GM21825 (cell line): ENCODE measurements at regions not wholly inside any gene's neighbourhood (a gene's known extent, or its start where the extent isn't known, plus 50 kb on each side); places are given as distances from the start of the nearest gene placed in this dataset.

Experiments
- ATAC-seq: cut with Tn5 transposase; IDR thresholded peaks from one replicate; pipeline ENCODE4 v1.9.1; 2021; ENCODE audit warnings: mild to moderate bottlenecking, moderate library complexity; ENCODE audit not compliant: unreplicated experiment

DNA sequence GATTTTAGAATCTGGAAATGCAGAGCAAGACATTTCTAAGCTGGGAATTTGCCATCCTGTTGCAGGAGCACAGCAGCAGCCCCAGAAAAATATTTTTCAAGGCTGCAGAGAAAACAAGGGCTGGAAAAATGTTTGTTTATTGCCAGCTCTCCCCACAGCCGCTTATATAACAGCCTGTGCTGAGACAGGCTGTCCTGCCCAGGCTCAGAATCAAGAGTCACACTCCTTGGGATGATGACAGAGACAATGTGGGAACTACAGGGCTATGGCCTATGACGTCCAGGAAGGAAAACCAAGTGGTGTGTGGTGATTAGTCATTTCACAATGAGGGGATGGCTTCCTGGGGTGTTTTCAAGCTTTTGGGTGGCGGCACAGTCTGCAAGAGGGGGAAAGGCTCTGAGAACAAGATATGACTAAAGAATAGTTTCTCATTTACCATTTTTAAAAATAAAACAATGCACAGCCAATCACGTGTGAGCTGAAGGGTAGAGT, 136.3 kb upstream of the SERP2 start:
- ATAC-seq, result peak; percentile 87

DNA sequence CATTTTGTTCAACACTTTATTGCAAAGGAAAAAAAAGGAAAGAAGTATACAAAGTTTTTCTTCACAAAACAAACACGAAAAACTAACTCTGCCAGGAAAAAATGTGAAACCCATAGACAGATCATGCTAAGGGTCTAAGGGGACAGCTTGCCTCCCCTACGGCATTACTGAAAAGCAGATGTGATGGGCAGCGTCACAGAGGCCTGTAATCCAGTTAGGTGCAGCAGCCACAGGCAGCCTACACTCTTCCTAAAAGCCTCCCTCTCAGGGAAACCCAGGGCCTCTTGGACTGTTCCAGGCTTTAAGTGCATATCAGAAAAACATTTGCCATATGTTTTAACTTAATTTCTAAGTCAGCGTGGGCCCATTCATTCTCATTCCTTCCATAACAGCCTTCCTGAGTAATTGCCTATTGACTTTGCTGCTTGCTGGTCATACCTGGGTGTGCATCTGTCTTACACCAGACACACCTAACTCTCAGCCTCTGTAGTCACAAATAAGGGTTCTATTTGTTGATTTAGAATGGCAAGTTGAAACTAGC, 135.7 kb upstream of the SERP2 start:
- no peak for ATAC-seq

DNA sequence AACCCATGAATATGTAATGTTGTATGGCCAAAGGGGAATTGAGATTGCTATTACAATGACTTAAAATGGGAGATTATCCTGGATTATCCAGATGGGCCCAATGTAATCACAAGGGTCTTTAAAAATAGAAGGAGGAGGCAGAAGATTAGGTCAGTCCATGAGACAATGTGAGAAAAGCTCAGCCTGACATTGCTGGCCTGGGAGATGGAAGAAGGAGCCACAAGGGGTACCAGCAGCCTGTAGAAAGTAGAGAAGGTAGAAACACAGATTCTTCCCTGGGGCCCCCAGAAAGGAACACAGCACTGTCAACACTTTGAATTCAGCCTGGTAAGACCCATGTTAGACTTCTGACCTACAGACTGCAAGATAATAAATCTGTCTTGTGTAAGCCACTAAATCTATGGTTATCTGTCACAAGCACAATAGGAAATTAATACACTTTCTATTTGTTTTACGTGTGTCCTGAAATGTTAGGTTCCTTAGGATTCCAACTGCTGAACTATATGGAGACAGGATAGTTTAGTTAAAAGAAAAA, 132.9 kb upstream of the SERP2 start:
- ATAC-seq, result no peak

DNA sequence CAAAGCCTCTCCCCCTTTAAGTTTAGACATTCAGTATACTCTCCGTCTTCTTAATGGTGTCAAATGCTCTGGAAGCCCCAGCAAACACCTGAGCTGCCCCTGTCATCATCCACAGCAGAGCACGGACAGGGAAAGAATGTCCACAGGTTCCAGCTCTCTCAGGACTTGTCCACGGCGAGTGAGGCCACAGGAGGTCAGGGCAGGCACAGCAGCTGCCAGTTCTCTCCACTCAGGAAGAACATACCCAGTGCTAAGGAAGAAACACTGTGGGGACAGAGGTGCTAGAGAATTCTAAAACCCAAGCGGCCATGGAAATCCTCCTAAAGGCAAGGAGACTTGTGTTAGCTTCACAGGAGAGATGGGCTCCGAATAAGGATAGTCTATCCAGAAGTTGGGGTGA, 132.0 kb upstream of the SERP2 start:
- no peak for ATAC-seq

DNA sequence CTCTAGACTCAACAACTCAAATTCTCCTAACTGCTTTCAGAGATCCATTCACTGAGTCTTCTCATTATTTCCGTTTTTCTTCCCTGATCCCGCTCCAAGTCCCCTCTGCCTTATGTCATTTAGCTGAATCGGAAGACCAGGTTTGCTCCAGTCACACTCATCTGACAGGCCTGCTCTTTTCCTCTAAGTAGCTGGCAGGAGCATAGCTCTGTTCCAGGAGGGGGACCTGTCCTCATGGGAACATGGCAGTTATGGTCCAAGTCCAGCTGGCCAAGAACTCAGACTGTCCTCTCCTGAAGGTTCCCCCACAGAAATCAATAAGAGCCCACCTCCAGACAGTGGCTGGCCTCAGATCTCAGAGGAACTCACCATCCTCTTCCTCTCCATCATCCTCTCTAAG, 130.9 kb upstream of the SERP2 start:
- no peak for ATAC-seq

DNA sequence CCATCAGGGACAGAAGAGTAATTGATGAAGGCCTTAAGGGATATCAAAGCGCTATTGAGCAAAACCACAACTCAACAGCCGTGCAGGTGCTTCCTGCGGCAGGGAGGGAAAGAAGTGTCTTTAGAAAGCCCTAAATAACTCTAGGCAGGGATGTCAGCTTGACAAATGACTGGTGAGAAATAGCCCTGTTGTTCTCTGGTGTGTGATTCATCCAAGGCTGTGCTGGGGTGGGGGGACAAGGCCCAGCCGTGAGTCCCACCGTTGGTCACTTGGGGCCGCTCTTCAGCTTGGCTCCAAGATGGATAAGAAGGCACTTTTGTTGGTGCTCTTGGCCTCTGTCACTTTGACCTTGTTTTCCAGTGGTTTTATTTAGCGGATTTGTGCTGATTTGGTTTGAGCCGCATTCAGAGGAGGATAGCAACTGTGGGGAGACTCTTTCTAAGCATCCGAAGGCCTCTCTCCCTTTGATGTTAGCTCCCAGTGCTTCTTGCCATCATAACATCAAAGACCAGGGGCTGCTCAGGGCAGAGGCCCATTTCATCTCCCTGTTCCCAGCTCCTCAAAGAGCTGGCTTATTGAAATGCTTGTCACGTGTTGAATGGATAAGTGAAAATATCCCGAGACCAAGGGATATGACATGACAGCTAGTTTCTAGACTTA, 130.3 kb upstream of the SERP2 start:
- ATAC-seq, result no peak

DNA sequence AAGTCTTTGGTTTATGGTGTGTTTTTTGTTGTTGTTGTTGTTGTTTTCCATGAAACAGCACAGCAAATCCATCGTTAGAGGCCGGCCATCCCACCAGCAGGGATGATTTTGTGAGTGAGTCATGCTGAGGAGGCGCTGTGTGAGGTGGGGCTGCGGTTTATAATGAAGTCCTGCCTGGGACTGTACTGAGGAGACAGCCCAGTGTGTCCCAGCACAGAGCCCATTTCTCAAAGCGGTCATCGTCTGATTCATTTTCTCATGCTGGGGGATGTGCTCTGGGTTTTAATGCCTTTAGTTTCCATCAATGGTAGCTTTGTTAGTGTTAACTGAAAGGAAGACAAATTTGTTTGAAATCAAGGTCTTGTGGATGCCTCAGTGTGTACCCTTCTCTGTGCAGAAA, 129.3 kb upstream of the SERP2 start:
- no peak for ATAC-seq

DNA sequence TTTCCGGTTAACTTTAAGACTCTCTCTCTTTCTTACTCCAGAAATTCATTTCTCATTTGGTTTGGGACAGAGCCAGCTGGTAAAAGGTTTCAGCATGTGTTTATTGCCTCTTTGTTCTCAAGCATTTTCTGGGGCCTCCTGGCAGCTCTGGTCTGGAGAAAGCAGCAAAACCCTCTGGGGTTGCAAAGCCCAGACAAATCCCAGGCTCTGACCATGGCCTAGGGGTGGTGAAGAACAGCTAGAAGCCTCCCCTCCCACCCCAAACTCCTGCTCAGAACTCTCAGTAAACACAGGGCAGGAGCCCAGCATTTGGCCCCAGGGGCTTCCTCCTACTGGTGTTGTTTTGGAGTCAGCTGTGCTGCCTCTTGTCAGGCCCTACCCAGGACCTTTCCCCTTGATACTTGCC, 124.2 kb upstream of the SERP2 start:
- ATAC-seq, result no peak

DNA sequence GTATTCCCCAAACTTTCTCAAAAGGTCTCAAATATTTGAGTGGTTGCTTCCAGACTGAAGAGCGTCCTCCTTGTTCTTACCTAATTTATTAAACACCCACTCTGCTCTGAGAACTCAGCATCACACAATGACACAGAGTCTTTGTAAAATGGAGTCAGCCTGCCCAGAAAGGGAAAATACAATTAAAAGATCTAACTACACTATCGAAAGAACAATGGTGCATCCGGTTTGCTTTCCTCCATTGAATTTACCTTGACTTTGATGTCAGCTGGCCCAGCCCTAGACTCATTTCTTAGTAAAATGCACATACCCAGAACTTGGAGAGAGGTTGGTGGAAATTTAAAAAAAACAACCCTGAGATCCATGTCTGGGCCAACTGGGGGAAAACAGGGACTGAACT, 120.7 kb upstream of the SERP2 start:
- no peak for ATAC-seq

DNA sequence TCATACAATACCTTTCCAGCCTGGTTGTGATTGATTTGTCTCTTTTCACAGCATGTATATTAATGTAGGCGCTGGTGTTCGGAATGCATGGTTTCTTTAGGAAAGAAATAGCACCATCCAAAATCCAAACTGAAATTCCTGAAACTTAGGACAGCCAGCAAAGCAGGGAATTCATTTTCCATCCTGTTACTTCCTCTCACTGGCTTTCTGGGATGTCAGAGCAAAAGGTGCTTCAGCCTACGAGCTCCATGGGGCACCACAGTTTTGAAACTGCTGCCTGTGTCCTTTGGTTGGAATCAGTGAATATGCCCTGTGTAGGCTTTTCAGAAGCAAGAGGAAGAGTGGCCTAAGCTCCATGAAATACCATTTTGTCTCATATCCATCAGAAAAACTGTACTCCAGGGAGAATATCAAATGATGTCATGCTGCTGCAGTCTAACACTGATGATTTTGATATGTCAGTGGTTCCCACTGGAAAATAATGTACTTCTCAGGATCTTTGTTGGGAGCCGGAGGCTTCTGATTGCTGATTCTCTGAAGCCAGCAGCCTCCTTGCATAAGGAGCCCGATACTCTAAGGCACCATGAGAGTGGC, 117.8 kb upstream of the SERP2 start:
- no peak for ATAC-seq

DNA sequence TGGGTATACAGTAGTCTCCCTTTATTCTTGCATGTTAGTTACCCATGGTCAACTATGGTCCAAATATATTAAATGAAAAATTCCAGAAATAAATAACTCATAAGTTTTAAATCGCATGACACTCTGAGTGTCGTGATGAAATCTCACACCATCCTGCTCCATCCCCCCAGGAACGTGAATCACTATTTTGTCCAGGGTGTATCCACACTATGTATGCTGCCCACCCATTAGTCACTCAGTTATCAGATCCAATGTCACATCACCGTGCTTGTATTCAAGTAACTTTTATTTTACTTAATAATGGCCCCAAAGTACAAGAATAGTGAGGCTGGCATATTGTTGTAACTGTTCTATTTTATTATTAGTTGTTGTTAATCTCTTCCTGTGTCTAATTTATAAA, 115.8 kb upstream of the SERP2 start:
- ATAC-seq, result no peak

DNA sequence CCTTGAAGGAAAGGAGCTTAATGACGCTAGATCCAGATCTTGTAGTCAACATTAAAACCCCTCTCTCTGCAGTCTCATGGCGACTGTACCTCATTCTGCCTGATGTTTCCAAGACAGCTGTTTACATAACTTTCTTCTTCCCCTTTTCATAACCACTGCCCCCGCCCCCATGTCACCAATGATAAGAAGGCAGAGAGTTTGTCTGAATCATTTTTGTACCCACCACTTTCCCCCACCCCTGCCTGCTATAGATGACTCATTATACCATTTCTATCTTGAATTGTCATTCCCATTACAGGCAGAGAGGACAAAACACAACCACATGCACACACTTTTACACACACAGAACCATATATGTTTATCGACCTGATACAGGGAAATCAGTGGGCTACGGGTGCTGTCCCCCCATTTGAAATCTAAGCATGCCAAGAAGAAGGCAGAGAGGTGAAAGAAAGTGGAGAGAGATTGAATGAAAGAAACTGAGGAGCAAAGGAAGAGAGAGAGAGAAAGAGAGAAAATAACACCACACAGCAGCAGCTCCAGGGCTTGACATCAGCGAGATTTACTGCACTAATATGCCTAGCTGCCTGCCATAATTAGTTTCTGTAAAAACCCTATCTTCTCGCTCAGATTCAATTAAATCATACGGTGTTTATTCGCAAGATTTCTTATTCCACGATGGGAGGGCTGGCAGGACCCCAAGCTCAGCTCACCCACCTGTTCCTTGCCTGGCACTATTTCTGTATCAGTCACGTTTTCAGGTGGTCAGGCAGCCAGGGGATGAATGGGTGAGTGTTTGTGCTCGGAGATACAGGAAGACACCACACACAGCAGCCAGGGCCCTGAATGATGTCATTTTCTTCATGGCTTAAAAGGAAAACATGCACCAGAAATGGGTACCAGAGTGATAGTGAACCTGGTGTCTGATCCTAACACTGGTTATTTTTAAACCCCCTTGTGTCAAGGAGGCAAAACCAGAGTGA, 114.3 kb upstream of the SERP2 start:
- ATAC-seq, result peak; percentile 82

DNA sequence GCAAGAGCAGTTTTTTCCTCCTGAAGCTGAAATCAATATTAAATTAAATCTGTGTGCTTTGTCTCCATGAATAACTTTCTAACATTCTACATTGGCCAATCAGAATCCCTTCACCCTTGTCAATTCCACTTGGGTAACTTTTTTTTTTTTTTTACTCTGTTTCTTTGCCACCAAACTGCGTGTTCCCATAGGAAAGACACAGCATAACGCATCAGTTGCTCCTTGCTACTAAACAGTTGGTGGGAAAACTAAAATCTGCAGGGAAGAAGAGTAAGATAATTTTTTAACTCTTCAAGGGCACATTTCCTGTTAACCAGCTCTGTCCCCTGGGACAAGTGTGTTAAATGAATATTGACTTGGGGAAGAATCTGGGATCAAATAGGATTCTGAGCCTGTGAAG, 113.3 kb upstream of the SERP2 start:
- ATAC-seq, result no peak

DNA sequence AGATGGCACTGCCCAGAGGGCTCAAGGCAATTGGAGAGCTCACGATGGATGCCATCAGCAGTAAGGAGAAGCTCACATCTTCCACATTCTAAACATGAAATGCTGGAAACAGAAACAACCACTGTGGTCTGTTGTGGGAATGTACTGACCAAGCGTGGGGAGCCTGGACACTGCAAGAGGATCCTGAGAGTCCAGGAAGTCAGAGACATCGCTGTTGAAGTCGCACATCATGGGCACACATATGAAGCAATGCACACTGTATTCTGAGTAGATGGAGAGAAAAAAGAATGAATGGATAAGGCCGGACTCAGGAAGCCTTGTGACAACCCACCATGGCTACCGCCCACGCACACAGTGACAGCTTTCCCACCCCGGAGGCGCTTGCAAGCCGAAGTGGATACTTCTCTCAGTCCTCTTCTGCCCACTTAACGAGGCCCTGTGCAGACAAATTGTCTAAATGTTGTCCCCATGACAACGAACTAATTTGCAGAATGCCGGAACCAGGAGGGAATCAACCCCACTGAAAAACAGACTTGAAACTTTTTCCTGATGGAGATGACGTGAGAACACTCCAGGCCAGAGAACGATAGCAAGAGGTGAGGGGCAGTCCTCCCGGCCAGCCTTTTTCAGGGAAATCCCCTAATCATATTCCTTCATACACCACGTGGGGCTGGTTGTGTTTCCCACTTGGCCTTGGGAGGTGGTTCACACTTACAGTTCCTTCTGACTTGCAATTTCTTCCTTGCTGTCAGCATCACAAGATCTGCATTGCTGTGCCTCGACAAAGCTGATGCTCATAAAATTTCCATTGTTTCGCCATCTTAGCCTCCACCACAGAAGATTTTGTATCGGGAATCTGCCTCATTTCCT, 109.6 kb upstream of the SERP2 start:
- no peak for ATAC-seq

DNA sequence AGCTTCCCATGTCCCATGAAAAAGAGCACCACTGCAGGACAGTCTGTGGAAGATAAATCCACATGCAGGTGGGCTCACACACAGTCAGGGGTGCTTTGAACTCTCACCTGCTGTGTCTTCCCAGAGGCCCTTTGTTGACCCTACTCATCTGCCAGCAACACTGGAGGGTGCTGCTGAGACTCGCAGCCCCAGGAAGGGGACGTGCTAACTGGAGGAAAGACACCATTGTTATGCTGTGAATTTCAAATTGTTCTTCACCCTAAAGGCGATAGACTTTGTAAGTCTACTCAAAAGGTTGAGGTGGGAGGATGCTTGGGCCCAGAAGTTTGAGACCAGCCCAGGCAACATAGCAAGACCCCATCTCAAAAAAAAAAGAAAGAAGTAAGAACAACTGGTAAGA, 107.3 kb upstream of the SERP2 start:
- ATAC-seq, result no peak

DNA sequence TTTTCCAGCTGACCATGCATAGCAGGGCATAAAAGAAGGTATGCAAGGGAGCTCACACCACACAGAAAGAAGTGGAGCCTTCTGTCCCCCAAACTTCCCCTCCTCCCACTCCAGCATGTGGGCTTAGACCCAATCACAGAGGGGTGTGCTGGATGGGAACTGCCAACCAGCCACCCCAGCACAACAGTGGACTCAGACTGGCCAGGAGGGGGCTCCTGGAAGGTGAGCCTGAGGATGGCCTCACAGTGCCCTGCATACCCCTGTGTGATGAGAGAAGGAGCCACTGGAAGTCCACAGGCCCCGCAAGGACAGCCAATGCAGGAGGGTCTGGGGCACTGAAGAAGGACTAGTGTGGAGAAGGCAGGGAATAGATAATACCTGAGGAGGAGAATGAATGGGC, 106.9 kb upstream of the SERP2 start:
- no peak for ATAC-seq

DNA sequence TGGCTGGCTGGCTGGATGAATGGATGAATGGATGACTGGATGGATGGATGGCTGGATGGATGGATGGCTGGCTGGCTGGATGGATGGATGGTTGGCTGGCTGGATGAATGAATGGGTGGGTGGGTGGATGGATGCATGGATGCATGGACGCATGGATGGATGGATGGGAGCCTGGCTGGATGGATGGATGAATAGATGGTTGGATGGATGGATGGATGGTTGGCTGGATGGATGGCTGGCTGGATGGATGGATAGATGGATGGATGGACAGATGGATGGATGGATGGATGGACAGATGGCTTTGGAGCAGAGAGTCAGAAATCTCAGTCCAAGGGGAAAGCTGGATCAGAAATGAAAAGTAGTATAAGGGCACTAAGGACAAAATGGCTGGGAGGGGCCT, 106.4 kb upstream of the SERP2 start:
- ATAC-seq, result no peak

DNA sequence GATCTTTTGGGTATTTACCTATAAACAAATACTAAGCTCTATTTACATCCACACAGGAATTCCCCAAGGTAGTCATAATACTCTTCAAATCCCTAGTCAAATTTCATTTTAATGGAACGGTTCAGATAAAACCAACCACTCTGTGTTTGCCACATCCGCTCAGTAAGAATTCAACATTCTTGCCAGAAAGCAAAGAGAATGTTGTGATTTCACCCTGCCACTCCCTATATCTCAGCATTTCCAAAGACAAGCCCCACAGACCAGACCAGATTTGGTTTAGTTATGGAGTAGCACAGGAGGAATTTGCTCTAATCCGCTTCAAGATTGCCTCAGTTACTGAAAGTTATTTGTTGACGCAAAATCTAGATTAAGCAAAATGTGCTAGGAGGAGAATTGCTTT, 105.6 kb upstream of the SERP2 start:
- ATAC-seq, result no peak

DNA sequence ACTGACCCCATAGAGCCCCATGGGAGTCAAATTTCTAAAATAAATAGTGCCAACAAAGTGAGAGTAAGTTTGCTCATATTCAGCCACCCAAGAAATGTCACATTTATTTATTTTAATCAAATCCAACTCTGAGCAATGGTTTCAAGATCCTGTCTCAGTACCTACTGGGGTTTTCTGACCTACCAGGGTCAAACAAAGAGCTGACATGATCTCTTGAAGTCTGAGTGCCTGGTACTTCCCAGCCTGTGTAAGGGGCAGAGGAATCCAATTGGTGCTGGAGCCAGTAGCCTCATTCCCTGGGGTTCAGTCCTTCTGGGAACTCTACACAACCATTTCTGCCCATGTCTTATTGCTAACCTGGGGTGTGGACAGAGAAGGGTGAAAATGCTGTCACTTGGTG, 104.6 kb upstream of the SERP2 start:
- no peak for ATAC-seq

DNA sequence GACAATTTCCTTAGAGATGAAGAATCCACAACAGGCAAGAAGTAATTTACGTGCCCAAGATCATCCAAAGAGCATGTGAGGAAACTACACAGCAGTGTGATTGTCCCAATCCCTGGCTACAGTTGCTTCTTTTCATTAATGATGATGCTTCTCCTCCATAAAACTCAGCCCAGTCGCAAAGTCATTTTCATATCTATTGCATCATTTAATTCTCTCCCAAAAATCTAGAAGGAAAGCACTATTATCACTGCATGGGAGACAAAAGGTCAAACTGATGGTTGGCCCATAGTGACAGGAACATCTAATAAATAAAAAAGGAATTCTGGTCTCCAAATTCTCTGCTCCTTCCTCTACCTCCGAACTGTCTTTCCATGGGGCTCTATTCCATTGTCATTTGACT, 103.5 kb upstream of the SERP2 start:
- no peak for ATAC-seq
